Activated T-cell treated with anti-CD3 and anti-CD28 coated beads, Interleukin-2, amount 50 U/mL, for 24 hours (primary cell): ENCODE measurements at regions not wholly inside any gene's neighbourhood (a gene's known extent, or its start where the extent isn't known, plus 50 kb on each side); places are given as distances from the start of the nearest gene placed in this dataset.

ENCODE experiments used
- DNase-seq: peaks from one replicate; pipeline ENCODE4 v3.0.0-alpha.2; 2020
- H3K27ac Mint-ChIP-seq: 2 replicates; pipeline ENCODE4 v1.8.0; 2020; ENCODE audit warnings: mild to moderate bottlenecking, mixed read lengths
- H3K27me3 Mint-ChIP-seq: 2 replicates; pipeline ENCODE4 v1.8.0; 2020; ENCODE audit warnings: mixed read lengths
- H3K36me3 Mint-ChIP-seq: 2 replicates; pipeline ENCODE4 v1.8.0; 2020; ENCODE audit warnings: low read depth, mixed read lengths
- H3K4me1 Mint-ChIP-seq: 2 replicates; pipeline ENCODE4 v1.8.0; 2020; ENCODE audit warnings: low read depth, mixed read lengths
- H3K4me3 Mint-ChIP-seq: 2 replicates; pipeline ENCODE4 v1.8.0; 2020; ENCODE audit warnings: mild to moderate bottlenecking, moderate library complexity, mixed read lengths
- H3K9me3 Mint-ChIP-seq: 2 replicates; pipeline ENCODE4 v1.8.0; 2020; ENCODE audit warnings: mixed read lengths

DNA sequence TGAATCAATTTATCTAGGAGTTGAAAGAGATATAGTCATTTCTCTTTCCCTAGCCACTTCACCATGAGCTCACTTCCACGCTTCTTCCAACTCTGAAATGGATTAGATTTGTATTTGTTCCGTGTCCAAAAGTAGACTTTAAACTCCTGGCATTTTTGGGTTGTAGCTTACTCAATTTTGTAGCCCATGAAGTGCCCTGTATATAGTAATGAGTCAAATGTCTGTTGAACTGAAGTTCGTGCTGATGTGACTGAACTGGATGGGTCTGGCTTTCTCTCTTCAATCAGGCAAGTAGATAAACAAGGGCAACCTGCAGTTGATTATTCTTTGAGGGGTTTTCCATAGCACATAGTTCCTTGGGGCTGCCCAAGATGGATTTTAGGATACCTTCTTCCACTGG is 450.6 kb downstream of the SH2D1A start:
- no peak for DNase-seq
- Mint-ChIP-seq H3K4me1 (no peaks in the 10 kb centered on the region), H3K36me3 (no peaks in the 10 kb centered on the region), H3K4me3 (no peak overlapping the region), H3K27ac (no peak overlapping the region), H3K27me3 (peaks cover 2% of the 10 kb centered on the region), H3K9me3 (peaks cover 7% of the 10 kb centered on the region)

GRCh38 chrX:124804962-124805361 is 458.6 kb downstream of the SH2D1A start:
- no peak overlapping the region for H3K4me3 Mint-ChIP-seq
- no peak for DNase-seq
- H3K9me3 Mint-ChIP-seq: peaks cover 13% of the 10 kb centered on the region
- H3K4me1 Mint-ChIP-seq: no peaks in the 10 kb centered on the region
- no peaks in the 10 kb centered on the region for H3K36me3 Mint-ChIP-seq
- H3K27ac Mint-ChIP-seq: no peak overlapping the region
- H3K27me3 Mint-ChIP-seq: peaks cover 16% of the 10 kb centered on the region

- H3K4me1 Mint-ChIP-seq: no peaks in the 10 kb centered on the region
- H3K9me3 Mint-ChIP-seq: peaks cover 12% of the 10 kb centered on the region
These were observed 459.1 kb downstream of the SH2D1A start for GRCh38 chrX:124805486-124805885.

GRCh38 chrX:124814106-124814505 is 467.7 kb downstream of the SH2D1A start:
- no peak for DNase-seq
- H3K27ac Mint-ChIP-seq: no peak overlapping the region
- H3K4me1 Mint-ChIP-seq: no peaks in the 10 kb centered on the region
- no peaks in the 10 kb centered on the region for H3K9me3 Mint-ChIP-seq
- H3K4me3 Mint-ChIP-seq: no peak overlapping the region
- H3K27me3 Mint-ChIP-seq: no peaks in the 10 kb centered on the region
- no peaks in the 10 kb centered on the region for H3K36me3 Mint-ChIP-seq

More at GRCh38 chrX:124805486-124805885, 459.1 kb downstream of the SH2D1A start:
- H3K27ac Mint-ChIP-seq: no peak overlapping the region
- DNase-seq: no peak
- H3K36me3 Mint-ChIP-seq: no peaks in the 10 kb centered on the region
- H3K4me3 Mint-ChIP-seq: no peak overlapping the region
- H3K27me3 Mint-ChIP-seq: peaks cover 16% of the 10 kb centered on the region

- Mint-ChIP-seq H3K9me3 (no peaks in the 10 kb centered on the region), H3K27me3 (no peaks in the 10 kb centered on the region), H3K36me3 (no peaks in the 10 kb centered on the region), H3K4me1 (no peaks in the 10 kb centered on the region), H3K4me3 (no peak overlapping the region), H3K27ac (no peak overlapping the region)
- no peak for DNase-seq
These were observed 471.7 kb downstream of the SH2D1A start for GRCh38 chrX:124818033-124818432.

DNA sequence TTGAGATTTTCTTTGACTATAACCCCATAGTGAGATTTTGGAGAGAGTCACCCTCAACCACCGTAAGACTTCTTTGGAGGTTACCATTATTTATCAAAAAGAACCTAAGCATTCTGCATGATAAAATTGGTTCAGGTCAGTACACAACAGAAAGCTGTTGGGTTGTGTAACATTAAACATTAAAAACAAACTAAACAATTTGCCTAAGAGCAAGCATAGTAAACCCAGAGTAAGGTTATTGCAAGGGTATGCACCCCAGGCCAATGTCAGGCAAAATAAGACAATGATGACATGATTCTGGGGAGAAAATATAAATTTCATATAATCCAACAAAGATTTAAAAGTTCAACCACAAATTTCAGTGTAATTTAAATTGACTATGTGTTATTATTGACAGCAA is 472.4 kb downstream of the SH2D1A start:
- Mint-ChIP-seq H3K27ac (no peak overlapping the region), H3K27me3 (no peaks in the 10 kb centered on the region), H3K36me3 (no peaks in the 10 kb centered on the region), H3K4me1 (no peaks in the 10 kb centered on the region), H3K9me3 (no peaks in the 10 kb centered on the region), H3K4me3 (no peak overlapping the region)
- no peak for DNase-seq

GRCh38 chrX:124820738-124821137 is 474.4 kb downstream of the SH2D1A start:
- Mint-ChIP-seq H3K36me3 (no peaks in the 10 kb centered on the region), H3K4me1 (peaks cover 1% of the 10 kb centered on the region), H3K9me3 (no peaks in the 10 kb centered on the region), H3K27ac (no peak overlapping the region), H3K27me3 (no peaks in the 10 kb centered on the region), H3K4me3 (no peak overlapping the region)
- DNase-seq: no peak

DNA sequence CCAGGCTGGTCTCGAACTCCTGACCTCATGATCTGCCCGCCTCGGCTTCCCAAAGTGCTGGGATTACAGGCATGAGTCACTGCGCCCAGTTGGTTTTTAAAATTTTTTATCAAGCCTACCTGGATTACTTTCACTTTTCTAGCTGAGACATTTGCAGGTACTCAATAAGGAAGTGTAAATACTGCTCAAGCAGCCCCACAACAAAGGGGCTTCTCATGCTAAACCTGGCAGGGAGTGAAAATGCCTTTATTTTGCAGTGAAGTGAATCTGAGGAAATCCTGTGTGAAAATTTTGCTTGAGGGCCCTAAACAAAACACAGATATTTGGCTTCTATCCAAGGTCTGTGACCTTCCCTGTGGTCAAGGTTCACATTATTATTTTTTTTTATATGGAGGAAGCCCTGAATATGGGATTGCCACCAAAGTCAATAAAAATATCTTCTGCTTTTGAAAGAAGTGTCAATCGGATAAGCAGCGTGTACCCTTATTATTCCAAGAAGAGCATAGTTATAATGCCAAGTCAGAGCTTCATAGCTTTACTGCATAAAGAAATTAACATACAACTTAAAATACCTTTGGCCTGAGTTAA is 481.0 kb downstream of the SH2D1A start:
- Mint-ChIP-seq H3K36me3 (no peaks in the 10 kb centered on the region), H3K4me3 (no peak overlapping the region), H3K4me1 (peaks cover 22% of the 10 kb centered on the region), H3K27me3 (peaks cover 7% of the 10 kb centered on the region), H3K9me3 (no peaks in the 10 kb centered on the region), H3K27ac (no peak overlapping the region)
- no peak for DNase-seq

DNA sequence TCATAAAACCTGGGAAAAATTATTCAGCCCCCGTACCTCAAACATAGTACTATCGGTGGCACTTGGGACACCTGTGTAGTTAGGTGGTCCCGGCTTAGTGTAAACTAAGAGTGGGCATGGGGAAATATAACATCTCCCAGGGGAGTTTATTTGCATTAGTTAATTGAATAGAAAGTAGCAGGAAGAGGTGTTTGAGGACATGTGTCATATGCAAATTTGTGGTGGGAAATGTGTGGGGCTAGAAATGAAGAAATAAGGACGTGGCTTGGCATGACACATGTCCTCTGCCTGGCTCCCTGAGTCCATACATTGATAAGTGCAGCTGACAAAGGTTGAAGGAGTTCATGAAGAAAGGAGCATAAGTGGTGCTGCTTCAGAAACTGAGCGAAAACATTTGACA is 483.6 kb downstream of the SH2D1A start:
- Mint-ChIP-seq H3K36me3 (no peaks in the 10 kb centered on the region), H3K27me3 (peaks cover 7% of the 10 kb centered on the region), H3K4me3 (no peak overlapping the region), H3K4me1 (peaks cover 21% of the 10 kb centered on the region), H3K27ac (no peak overlapping the region), H3K9me3 (no peaks in the 10 kb centered on the region)
- no peak for DNase-seq

GRCh38 chrX:124836786-124837185 is 482.9 kb upstream of the TEX13C start:
- Mint-ChIP-seq H3K4me1 (peaks cover 2% of the 10 kb centered on the region), H3K27me3 (peaks cover 11% of the 10 kb centered on the region), H3K36me3 (no peaks in the 10 kb centered on the region), H3K4me3 (no peak overlapping the region), H3K9me3 (no peaks in the 10 kb centered on the region), H3K27ac (no peak overlapping the region)
- no peak for DNase-seq

GRCh38 chrX:124842205-124842604 is 477.5 kb upstream of the TEX13C start:
- Mint-ChIP-seq H3K4me3 (no peak overlapping the region), H3K36me3 (no peaks in the 10 kb centered on the region), H3K27ac (no peak overlapping the region), H3K4me1 (no peaks in the 10 kb centered on the region), H3K9me3 (no peaks in the 10 kb centered on the region), H3K27me3 (peaks cover 18% of the 10 kb centered on the region)
- DNase-seq: no peak

DNA sequence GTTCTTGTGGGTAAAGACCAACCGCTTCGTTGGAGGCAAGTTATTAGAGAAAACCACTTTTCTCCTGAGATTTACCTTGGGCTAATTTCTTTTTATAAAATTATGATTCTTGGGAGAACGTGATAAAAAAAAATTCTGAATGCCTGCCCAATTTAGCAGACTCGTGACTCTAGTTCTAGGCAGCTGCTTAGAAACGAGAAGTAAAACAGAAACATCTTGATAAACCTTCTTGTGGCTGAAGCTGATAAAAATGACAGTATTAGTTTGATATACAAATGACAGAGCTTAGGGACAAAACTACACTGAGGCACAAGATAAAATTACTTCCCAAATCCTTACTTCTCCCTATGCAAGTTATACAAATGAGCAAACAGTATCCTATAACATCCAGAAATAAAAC is 458.9 kb upstream of the TEX13C start:
- no peak overlapping the region for H3K27ac Mint-ChIP-seq
- no peak for DNase-seq
- no peak overlapping the region for H3K4me3 Mint-ChIP-seq
- no peaks in the 10 kb centered on the region for H3K4me1 Mint-ChIP-seq
- no peaks in the 10 kb centered on the region for H3K9me3 Mint-ChIP-seq
- H3K36me3 Mint-ChIP-seq: no peaks in the 10 kb centered on the region
- peaks cover 32% of the 10 kb centered on the region for H3K27me3 Mint-ChIP-seq

- H3K4me3 Mint-ChIP-seq: no peak overlapping the region
- H3K27me3 Mint-ChIP-seq: peaks cover 30% of the 10 kb centered on the region
- no peak for DNase-seq
- H3K27ac Mint-ChIP-seq: no peak overlapping the region
- no peaks in the 10 kb centered on the region for H3K9me3 Mint-ChIP-seq
- H3K36me3 Mint-ChIP-seq: no peaks in the 10 kb centered on the region
- no peaks in the 10 kb centered on the region for H3K4me1 Mint-ChIP-seq
These were observed 457.4 kb upstream of the TEX13C start for GRCh38 chrX:124862301-124862700.

DNA sequence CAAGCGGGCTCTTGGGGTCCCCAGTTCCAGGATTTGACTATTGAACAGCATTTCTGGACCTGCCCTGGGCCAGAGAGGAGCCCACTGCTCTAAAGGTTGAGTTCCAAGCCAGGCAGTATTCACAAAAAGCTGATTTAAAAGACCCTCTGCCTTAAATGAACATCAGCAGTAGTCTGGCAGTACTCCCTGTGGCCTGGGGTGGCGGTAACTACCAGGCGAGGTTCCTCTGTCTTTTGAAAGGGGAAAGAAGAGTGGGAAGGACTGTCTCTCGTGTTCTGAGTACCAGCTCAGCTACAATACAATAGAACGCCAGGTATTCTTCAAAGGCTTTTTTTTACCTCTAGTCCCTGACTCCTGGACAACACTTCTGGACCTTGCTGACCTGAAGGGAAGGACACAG is 456.4 kb upstream of the TEX13C start:
- peaks cover 29% of the 10 kb centered on the region for H3K27me3 Mint-ChIP-seq
- no peaks in the 10 kb centered on the region for H3K9me3 Mint-ChIP-seq
- no peak overlapping the region for H3K4me3 Mint-ChIP-seq
- no peaks in the 10 kb centered on the region for H3K36me3 Mint-ChIP-seq
- H3K4me1 Mint-ChIP-seq: no peaks in the 10 kb centered on the region
- H3K27ac Mint-ChIP-seq: no peak overlapping the region
- no peak for DNase-seq

DNA sequence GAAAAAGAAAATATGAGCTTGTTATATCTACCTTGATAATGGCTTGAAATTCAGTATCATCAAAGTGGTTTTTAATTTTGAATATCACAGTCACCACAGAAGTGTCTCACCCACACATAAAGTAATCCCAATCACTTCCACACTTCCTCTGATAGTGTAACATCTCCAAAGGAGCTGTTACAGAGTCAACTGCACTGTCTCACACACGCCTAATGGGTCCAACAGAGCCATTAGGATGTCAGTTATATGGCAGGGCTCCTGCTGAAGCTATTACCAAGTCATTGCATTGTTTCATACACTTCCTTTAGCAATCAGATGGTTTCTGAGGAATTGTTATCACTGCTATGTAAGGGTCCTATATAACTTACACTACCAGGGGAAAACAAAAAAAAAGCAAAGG is 432.1 kb upstream of the TEX13C start:
- Mint-ChIP-seq H3K36me3 (no peaks in the 10 kb centered on the region), H3K27ac (no peak overlapping the region), H3K4me1 (no peaks in the 10 kb centered on the region), H3K27me3 (peaks cover 23% of the 10 kb centered on the region), H3K4me3 (no peak overlapping the region), H3K9me3 (no peaks in the 10 kb centered on the region)
- no peak for DNase-seq

- Mint-ChIP-seq H3K9me3 (no peaks in the 10 kb centered on the region), H3K27me3 (peaks cover 22% of the 10 kb centered on the region), H3K4me1 (no peaks in the 10 kb centered on the region), H3K36me3 (no peaks in the 10 kb centered on the region), H3K27ac (no peak overlapping the region), H3K4me3 (no peak overlapping the region)
- no peak for DNase-seq
These were observed 423.7 kb upstream of the TEX13C start for GRCh38 chrX:124895947-124896346.
